Fibroblast of lung (primary cell): ENCODE measurements at regions not wholly inside any gene's neighbourhood (a gene's known extent, or its start where the extent isn't known, plus 50 kb on each side); places are given as distances from the start of the nearest gene placed in this dataset.

Experiments
- DNase-seq, 2 donors: peaks; one replicate each; pipeline versions ENCODE4 v3.0.0 to v3.0.0-alpha.2; 2010; ENCODE audit warnings: low read depth in 2 of 2
- H2AFZ ChIP-seq: 2 replicates; pipeline ENCODE4 v1.5.1; 2012; ENCODE audit warnings: low read length, control low read depth, inconsistent platforms
- H3K27ac ChIP-seq: 2 replicates; pipeline ENCODE4 v1.5.1; 2011; ENCODE audit warnings: low read length, control low read depth; ENCODE audit not compliant: insufficient read depth
- H3K27me3 ChIP-seq: 2 replicates; pipeline ENCODE4 v1.5.1; 2011; ENCODE audit warnings: mild to moderate bottlenecking, low read length; ENCODE audit not compliant: control insufficient read depth, insufficient read depth
- H3K36me3 ChIP-seq: 2 replicates; pipeline ENCODE4 v1.5.1; 2011; ENCODE audit warnings: low read length; ENCODE audit not compliant: control insufficient read depth, insufficient read depth
- H3K4me1 ChIP-seq: 2 replicates; pipeline ENCODE4 v1.5.1; 2011; ENCODE audit warnings: low read length; ENCODE audit not compliant: control insufficient read depth, insufficient read depth; ENCODE audit errors: extremely low read depth
- H3K4me2 ChIP-seq: 2 replicates; pipeline ENCODE4 v1.5.1; 2011; ENCODE audit warnings: low read length, control low read depth; ENCODE audit not compliant: insufficient read depth; ENCODE audit errors: extremely low read depth
- H3K4me3 ChIP-seq, 4 experiments: fragments of 200-600 bp in 1 of 4; sonication (generic) in 1 of 4; replicated peaks in 1 of 4; 2 replicates each; pipeline ENCODE4 v1.5.1; 2011 to 2016; ENCODE audit warnings: low read length in 4 of 4, low read depth in 3 of 4, mild to moderate bottlenecking in 3 of 4, control low read depth in 2 of 4, inconsistent platforms in 1 of 4, mixed read lengths in 1 of 4; ENCODE audit not compliant: insufficient read depth in 1 of 4; ENCODE audit errors: control extremely low read depth in 1 of 4
- H3K79me2 ChIP-seq: 2 replicates; pipeline ENCODE4 v1.5.1; 2012; ENCODE audit warnings: mild to moderate bottlenecking, low read length, inconsistent platforms; ENCODE audit not compliant: control insufficient read depth, insufficient read depth
- H3K9ac ChIP-seq: 2 replicates; pipeline ENCODE4 v1.5.1; 2011; ENCODE audit warnings: mild to moderate bottlenecking, low read length, control low read depth; ENCODE audit not compliant: insufficient read depth
- H3K9me3 ChIP-seq: 2 replicates; pipeline ENCODE4 v1.5.1; 2012; ENCODE audit warnings: low read depth, low read length; ENCODE audit not compliant: control insufficient read depth, insufficient read depth
- H4K20me1 ChIP-seq: 2 replicates; pipeline ENCODE4 v1.5.1; 2011; ENCODE audit warnings: low read length; ENCODE audit not compliant: control insufficient read depth, insufficient read depth; ENCODE audit errors: extremely low read depth
- CTCF ChIP-seq, 2 donors: IDR thresholded peaks in 1 of 2; conservative IDR thresholded peaks in 1 of 2; 1 replicate in 1 of 2; 2 replicates in 1 of 2; pipeline ENCODE4 v1.5.1; 2011 to 2012; ENCODE audit warnings: low read length in 2 of 2, control low read depth in 1 of 2, inconsistent platforms in 1 of 2, low read depth in 1 of 2, mild to moderate bottlenecking in 1 of 2
- EZH2 ChIP-seq: IDR thresholded peaks from 2 replicates; pipeline ENCODE4 v1.5.1; 2012; ENCODE audit warnings: low read length, control low read depth, mild to moderate bottlenecking; ENCODE audit errors: missing control alignments

GRCh38 chr3:43215663-43216275 is 70.6 kb upstream of the SNRK start:
- Histone ChIP-seq H3K27me3 (no peaks in the 10 kb centered on the region), H4K20me1 (no peaks in the 10 kb centered on the region), H3K79me2 (no peaks in the 10 kb centered on the region), H3K9ac (no peak overlapping the region), H3K27ac (no peak overlapping the region), H3K36me3 (no peaks in the 10 kb centered on the region), H3K4me1 (no peaks in the 10 kb centered on the region), H3K4me2 (no peak overlapping the region), H2AFZ (no peak overlapping the region), H3K9me3 (no peaks in the 10 kb centered on the region), H3K4me3 (no peak overlapping the region)
- no peak for DNase-seq
- TF ChIP-seq EZH2 (no peak), CTCF (conservative IDR thresholded peaks at IDR 0.05 in 1 of 2, IDR thresholded peaks at IDR 0.05 in 1 of 2; ENCODE audit: low read depth in 1 of 2, low read length in 2 of 2) (no peak)

- Histone ChIP-seq H2AFZ (no peak overlapping the region), H3K27ac (no peak overlapping the region), H3K4me1 (no peaks in the 10 kb centered on the region), H4K20me1 (no peaks in the 10 kb centered on the region), H3K79me2 (no peaks in the 10 kb centered on the region), H3K4me3 (no peak overlapping the region), H3K27me3 (no peaks in the 10 kb centered on the region), H3K9ac (no peak overlapping the region), H3K4me2 (no peak overlapping the region), H3K9me3 (no peaks in the 10 kb centered on the region), H3K36me3 (no peaks in the 10 kb centered on the region)
- TF ChIP-seq CTCF (conservative IDR thresholded peaks at IDR 0.05 in 1 of 2, IDR thresholded peaks at IDR 0.05 in 1 of 2; ENCODE audit: low read depth in 1 of 2, low read length in 2 of 2) (no peak), EZH2 (no peak)
- DNase-seq = no peak
Observed at GRCh38 chr3:43215138-43215537, 71.2 kb upstream of the SNRK start.

- H3K4me2 ChIP-seq = no peak overlapping the region
- H3K27ac ChIP-seq = no peak overlapping the region
- TF ChIP-seq CTCF (conservative IDR thresholded peaks at IDR 0.05 in 1 of 2, IDR thresholded peaks at IDR 0.05 in 1 of 2; ENCODE audit: low read depth in 1 of 2, low read length in 2 of 2) (no peak), EZH2 (no peak)
- no peak for DNase-seq
- no peaks in the 10 kb centered on the region for H3K4me1 ChIP-seq
- no peaks in the 10 kb centered on the region for H3K9me3 ChIP-seq
- no peaks in the 10 kb centered on the region for H4K20me1 ChIP-seq
- H3K27me3 ChIP-seq = no peaks in the 10 kb centered on the region
- H3K36me3 ChIP-seq = no peaks in the 10 kb centered on the region
- no peak overlapping the region for H3K4me3 ChIP-seq
- H2AFZ ChIP-seq = no peak overlapping the region
- H3K79me2 ChIP-seq = no peaks in the 10 kb centered on the region
- no peak overlapping the region for H3K9ac ChIP-seq
Observed at GRCh38 chr3:43214616-43215015, 71.7 kb upstream of the SNRK start.
